ENCODE measurements at regions not wholly inside any gene's neighbourhood (a gene's known extent, or its start where the extent isn't known, plus 50 kb on each side); places are given as distances from the start of the nearest gene placed in this dataset.

DNA sequence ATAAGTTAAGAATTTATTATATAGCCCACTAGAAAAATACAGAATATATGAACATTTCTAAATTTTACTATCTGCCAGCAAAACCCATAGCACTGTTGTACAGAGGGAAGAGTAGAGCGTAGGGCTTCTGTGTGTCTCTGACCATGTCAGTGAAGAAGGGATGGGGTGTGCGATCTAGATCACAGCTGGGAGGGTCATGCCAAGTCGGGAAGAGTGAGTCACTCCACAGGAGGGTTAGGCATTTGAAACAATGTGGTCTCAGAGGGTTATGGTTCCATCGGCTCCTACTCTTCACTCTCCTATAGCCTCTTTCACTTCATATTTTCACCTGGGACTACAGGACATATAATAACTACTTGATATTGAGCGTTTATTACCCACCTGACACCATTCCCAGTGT is 185.1 kb upstream of the DDHD1 start:
- TF ChIP-seq, protein P1, sequence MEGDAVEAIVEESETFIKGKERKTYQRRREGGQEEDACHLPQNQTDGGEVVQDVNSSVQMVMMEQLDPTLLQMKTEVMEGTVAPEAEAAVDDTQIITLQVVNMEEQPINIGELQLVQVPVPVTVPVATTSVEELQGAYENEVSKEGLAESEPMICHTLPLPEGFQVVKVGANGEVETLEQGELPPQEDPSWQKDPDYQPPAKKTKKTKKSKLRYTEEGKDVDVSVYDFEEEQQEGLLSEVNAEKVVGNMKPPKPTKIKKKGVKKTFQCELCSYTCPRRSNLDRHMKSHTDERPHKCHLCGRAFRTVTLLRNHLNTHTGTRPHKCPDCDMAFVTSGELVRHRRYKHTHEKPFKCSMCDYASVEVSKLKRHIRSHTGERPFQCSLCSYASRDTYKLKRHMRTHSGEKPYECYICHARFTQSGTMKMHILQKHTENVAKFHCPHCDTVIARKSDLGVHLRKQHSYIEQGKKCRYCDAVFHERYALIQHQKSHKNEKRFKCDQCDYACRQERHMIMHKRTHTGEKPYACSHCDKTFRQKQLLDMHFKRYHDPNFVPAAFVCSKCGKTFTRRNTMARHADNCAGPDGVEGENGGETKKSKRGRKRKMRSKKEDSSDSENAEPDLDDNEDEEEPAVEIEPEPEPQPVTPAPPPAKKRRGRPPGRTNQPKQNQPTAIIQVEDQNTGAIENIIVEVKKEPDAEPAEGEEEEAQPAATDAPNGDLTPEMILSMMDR (conservative IDR thresholded peaks at IDR 0.05 in 1 of 2, IDR thresholded peaks at IDR 0.05 in 1 of 2; ENCODE audit: low read depth in 1 of 2, low read length in 2 of 2): no peak
- TF ChIP-seq EZH2 (IDR thresholded peaks at IDR 0.05; ENCODE audit: low read length, missing control alignments): no peak

Data from fibroblast of lung (primary cell).